ENCODE measurements at regions not wholly inside any gene's neighbourhood (a gene's known extent, or its start where the extent isn't known, plus 50 kb on each side); places are given as distances from the start of the nearest gene placed in this dataset.

DNA sequence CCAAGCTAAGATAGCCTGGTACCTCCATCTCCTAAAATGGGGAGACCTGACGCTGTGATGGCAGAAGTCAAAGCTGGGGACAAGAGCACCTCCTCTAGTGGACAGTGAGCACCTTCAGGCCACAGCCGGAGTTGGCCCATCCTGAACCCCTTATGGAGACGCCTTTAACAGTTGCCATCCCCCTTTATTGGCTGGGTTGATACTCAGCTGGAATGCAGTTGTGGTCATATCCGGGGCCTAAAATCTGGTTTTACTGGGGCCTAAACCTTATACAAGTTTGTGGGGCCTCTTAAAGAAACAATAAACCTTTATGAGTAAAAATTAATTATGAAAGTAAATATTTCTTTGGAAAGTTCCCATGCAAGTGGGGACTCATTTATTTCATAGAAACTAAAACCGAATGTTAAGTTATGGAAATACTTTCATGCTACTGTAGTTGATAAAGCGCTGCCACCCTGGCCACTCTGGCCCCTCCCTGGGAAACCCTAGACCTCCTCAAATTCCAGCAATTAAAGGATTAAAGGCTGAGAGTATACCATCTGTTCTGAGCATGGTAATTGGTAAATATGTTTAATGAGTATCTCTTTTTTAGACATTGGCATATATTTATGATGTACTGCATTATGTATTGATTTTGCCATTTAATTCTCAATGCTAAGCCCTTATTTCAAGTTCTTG lies 95.1 kb upstream of the SASH1 start:
- Histone ChIP-seq H3K27me3 (no peaks in the 10 kb centered on the region), H3K36me3 (no peaks in the 10 kb centered on the region), H3K27ac (no peak overlapping the region), H3K4me1 (peaks cover 0 to 24% (median 2%) of the 10 kb centered on the region in 4 donors), H3K9me3 (no peaks in the 10 kb centered on the region), H3K4me3 (no peak overlapping the region)
- 84% methylated on average over 6 of the region's 6 CpGs for WGBS, 2 donors
- DNase-seq (ENCODE audit: low spot score in 2 of 2) = no peak
- no peak for TF ChIP-seq EP300 (IDR thresholded peaks at IDR 0.05)
- TF ChIP-seq POLR2A (IDR thresholded peaks at IDR 0.05) = no peak
- TF ChIP-seq, protein P1, sequence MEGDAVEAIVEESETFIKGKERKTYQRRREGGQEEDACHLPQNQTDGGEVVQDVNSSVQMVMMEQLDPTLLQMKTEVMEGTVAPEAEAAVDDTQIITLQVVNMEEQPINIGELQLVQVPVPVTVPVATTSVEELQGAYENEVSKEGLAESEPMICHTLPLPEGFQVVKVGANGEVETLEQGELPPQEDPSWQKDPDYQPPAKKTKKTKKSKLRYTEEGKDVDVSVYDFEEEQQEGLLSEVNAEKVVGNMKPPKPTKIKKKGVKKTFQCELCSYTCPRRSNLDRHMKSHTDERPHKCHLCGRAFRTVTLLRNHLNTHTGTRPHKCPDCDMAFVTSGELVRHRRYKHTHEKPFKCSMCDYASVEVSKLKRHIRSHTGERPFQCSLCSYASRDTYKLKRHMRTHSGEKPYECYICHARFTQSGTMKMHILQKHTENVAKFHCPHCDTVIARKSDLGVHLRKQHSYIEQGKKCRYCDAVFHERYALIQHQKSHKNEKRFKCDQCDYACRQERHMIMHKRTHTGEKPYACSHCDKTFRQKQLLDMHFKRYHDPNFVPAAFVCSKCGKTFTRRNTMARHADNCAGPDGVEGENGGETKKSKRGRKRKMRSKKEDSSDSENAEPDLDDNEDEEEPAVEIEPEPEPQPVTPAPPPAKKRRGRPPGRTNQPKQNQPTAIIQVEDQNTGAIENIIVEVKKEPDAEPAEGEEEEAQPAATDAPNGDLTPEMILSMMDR (IDR thresholded peaks at IDR 0.05) = no peak

DNA sequence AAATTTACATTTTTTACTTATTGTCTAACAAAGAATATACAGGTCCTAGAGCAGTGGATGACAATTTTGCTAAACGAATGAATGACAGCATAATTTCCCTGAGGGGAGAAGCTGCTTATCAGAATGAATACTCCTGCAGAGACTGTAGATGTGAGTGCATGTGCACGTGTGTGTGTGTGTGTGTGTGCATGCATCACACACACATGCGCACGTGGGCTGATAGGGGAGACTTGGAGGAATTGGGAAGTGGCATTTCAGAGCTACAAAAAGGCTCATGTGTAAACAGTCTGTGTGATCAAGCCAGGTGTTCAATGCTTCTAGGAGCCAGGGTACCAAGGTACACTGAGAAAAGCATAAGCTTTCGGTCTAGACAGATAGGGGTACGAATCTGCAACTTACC lies 93.5 kb upstream of the SASH1 start:
- Histone ChIP-seq H3K9me3 (no peaks in the 10 kb centered on the region), H3K27me3 (no peaks in the 10 kb centered on the region), H3K4me1 (peaks cover 0 to 18% (median 2%) of the 10 kb centered on the region in 4 donors), H3K4me3 (no peak overlapping the region), H3K27ac (no peak overlapping the region), H3K36me3 (no peaks in the 10 kb centered on the region)
- no peak for TF ChIP-seq EP300 (IDR thresholded peaks at IDR 0.05)
- no peak for TF ChIP-seq POLR2A (IDR thresholded peaks at IDR 0.05)
- TF ChIP-seq, protein P1 (IDR thresholded peaks at IDR 0.05) = no peak
- no peak for DNase-seq (ENCODE audit: low spot score in 2 of 2)
- WGBS, 2 donors = 84 to 87% methylated on average over 6 of the region's 6 CpGs

DNA sequence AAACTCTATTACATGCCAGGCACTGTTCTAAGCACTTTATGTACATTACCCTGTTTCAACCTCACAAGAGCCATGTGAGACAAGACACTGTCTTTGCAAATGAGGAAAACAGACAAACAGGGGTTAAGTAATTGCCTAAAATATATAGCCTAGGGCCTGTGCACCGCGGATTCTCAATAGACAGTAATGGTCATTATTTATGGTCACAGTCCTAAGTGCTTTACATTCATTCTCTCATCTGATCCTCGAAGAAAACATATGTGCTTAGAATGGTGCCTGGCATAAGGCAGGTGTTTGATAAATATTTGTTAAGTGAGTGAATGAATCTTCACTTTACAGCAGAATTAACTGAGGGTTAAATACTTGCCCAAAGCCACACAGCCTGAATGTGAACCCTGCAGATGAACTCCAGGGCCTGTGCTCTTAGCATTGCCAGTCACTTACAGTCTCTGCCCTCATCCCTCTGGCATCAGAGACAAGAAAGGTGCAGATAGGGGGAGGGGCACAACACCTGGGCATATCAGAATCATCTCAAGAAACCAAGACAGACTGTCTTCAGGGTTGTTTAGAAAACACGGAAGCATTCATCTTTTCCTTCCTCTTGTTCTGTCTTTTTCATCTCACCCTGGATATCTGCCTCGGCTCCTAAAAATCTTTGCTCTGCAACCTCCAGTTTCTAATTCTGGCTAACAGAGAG lies 92.8 kb upstream of the SASH1 start:
- Histone ChIP-seq H3K4me1 (peaks cover 0 to 15% (median 2%) of the 10 kb centered on the region in 4 donors), H3K9me3 (no peaks in the 10 kb centered on the region), H3K36me3 (no peaks in the 10 kb centered on the region), H3K4me3 (no peak overlapping the region), H3K27ac (no peak overlapping the region), H3K27me3 (no peaks in the 10 kb centered on the region)
- 62 to 68% methylated on average over 5 of the region's 5 CpGs for WGBS, 2 donors
- TF ChIP-seq POLR2A (IDR thresholded peaks at IDR 0.05) = no peak
- TF ChIP-seq EP300 (IDR thresholded peaks at IDR 0.05) = no peak
- TF ChIP-seq, protein P1 (IDR thresholded peaks at IDR 0.05) = no peak
- DNase-seq (ENCODE audit: low spot score in 2 of 2) = no peak

DNA sequence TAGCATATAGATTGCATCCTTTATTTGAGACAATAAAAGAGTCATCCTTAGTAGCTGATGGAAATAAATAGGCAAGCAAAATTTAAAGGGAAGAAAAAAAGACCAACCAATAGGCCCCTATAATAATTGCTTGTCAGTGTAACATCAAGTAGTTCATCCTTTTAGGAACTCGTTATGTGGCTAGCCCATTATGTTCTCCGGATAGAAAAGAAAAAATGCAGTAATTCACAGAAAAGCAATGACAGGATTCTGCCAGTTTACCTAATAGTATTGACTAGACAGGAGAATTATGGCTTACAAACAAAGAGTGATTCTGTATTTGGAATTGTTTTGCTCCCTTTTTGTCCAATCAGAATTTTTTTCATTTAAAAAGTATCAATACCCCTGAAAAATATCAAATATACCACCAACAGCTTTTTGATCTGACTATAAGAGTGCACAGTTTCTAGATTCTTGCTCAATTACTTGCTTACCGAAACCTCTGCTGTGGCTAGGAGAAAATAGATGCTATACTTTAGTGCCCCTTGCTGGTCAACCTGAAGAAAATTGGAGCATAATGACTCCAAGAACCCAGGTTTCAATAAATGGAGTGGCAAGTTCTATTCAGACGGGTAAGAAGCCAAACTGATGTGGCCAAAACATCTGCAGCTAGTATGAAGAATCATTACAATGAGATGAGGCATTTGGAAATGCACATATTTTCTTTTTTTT lies 91.5 kb upstream of the SASH1 start:
- Histone ChIP-seq H3K9me3 (no peaks in the 10 kb centered on the region), H3K36me3 (no peaks in the 10 kb centered on the region), H3K27ac (no peak overlapping the region), H3K4me3 (no peak overlapping the region), H3K27me3 (no peaks in the 10 kb centered on the region), H3K4me1 (peaks cover 0 to 15% (median 2%) of the 10 kb centered on the region in 4 donors)
- TF ChIP-seq, protein P1 (IDR thresholded peaks at IDR 0.05) = peak; percentile 20 to 66 (median 39)
- no peak for TF ChIP-seq EP300 (IDR thresholded peaks at IDR 0.05)
- TF ChIP-seq POLR2A (IDR thresholded peaks at IDR 0.05) = no peak
- DNase-seq (ENCODE audit: low spot score in 2 of 2) = no peak
- 33 to 37% methylated on average over 4 of the region's 4 CpGs for WGBS, 2 donors

DNA sequence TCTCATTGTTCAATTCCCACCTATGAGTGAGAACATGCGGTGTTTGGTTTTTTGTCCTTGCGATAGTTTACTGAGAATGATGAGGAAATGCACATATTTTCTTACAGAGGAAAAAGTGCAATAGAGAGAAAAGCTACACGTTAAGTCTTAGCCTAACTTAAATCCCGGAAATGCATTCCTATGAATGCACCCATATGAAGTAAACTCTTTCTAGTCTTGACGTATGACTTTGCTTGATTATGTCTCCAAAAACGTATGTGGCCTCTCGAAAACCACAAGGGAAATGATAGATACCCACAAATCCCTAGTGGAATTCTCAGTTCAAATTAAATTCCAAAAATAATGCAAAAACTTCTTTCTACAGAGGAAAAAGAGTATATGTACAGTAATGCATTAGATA lies 90.7 kb upstream of the SASH1 start:
- Histone ChIP-seq H3K27ac (no peak overlapping the region), H3K36me3 (no peaks in the 10 kb centered on the region), H3K27me3 (no peaks in the 10 kb centered on the region), H3K9me3 (no peaks in the 10 kb centered on the region), H3K4me1 (peaks cover 0 to 15% (median 2%) of the 10 kb centered on the region in 4 donors), H3K4me3 (no peak overlapping the region)
- 86 to 90% methylated on average over 7 of the region's 7 CpGs for WGBS, 2 donors
- no peak for DNase-seq (ENCODE audit: low spot score in 2 of 2)
- TF ChIP-seq, protein P1 (IDR thresholded peaks at IDR 0.05) = no peak
- TF ChIP-seq EP300 (IDR thresholded peaks at IDR 0.05) = no peak
- no peak for TF ChIP-seq POLR2A (IDR thresholded peaks at IDR 0.05)

Measured in tibial nerve (tissue), 4 donors.